BJ (cell line): ENCODE measurements at regions not wholly inside any gene's neighbourhood (a gene's known extent, or its start where the extent isn't known, plus 50 kb on each side); places are given as distances from the start of the nearest gene placed in this dataset.

Experiments used
- CTCF ChIA-PET: fragments of 350-600 bp; formaldehyde crosslinking; extraction: SDS; loops from one replicate; lab custom pipeline; 2021; ENCODE audit warnings: antibody characterized with exemption, inconsistent platforms; lab: Yijun Ruan, JAX
- POLR2A ChIA-PET: fragments of 300-600 bp; sonication (Branson Sonifier 250); formaldehyde crosslinking; extraction: SDS; loops from one replicate; lab custom pipeline; 2021; ENCODE audit warnings: antibody characterized with exemption; lab: Charles Lee
- DNase-seq: peaks from one replicate; pipeline ENCODE4 v3.0.0-alpha.2; 2011; ENCODE audit warnings: low read depth
- H3K27me3 ChIP-seq: 2 replicates; pipeline ENCODE4 v1.6.0; 2011; ENCODE audit warnings: low read length; ENCODE audit not compliant: control insufficient read depth, insufficient read depth
- H3K36me3 ChIP-seq: 2 replicates; pipeline ENCODE4 v1.5.1; 2011; ENCODE audit warnings: low read length; ENCODE audit not compliant: control insufficient read depth, insufficient read depth
- H3K4me3 ChIP-seq: 2 replicates; pipeline ENCODE4 v1.5.1; 2011; ENCODE audit warnings: low read depth, mild to moderate bottlenecking, control low read depth, low read length
- CTCF ChIP-seq: IDR thresholded peaks from 2 replicates; pipeline ENCODE4 v1.5.1; 2011; ENCODE audit warnings: low read depth, mild to moderate bottlenecking, control low read depth, inconsistent platforms, low read length, moderate library complexity; ENCODE audit not compliant: insufficient read depth

GRCh38 chr5:4405614-4406219 is 734.4 kb upstream of the ADAMTS16 start:
- POLR2A ChIA-PET, result no interaction called here
- CTCF ChIA-PET, result interaction anchor here (0.6 kb wide), 1 partner anchor 333 kb away, joined by 3 read pairs; no protein-coding TSS in a partner anchor
- TF ChIP-seq CTCF, result no peak
- DNase-seq, result no peak
- H3K27me3 ChIP-seq, result no peaks in the 10 kb centered on the region
- H3K4me3 ChIP-seq, result no peak overlapping the region
- H3K36me3 ChIP-seq, result no peaks in the 10 kb centered on the region

GRCh38 chr5:4410151-4410550 is 730.0 kb upstream of the ADAMTS16 start:
- TF ChIP-seq CTCF, result no peak
- Histone ChIP-seq H3K27me3 (no peaks in the 10 kb centered on the region), H3K4me3 (no peak overlapping the region), H3K36me3 (no peaks in the 10 kb centered on the region)
- ChIA-PET CTCF (no interaction called here), POLR2A (no interaction called here)
- no peak for DNase-seq

GRCh38 chr5:4411664-4412063 is 728.5 kb upstream of the ADAMTS16 start:
- DNase-seq, result no peak
- ChIA-PET POLR2A (no interaction called here), CTCF (no interaction called here)
- H3K27me3 ChIP-seq, result no peaks in the 10 kb centered on the region
- no peaks in the 10 kb centered on the region for H3K36me3 ChIP-seq
- H3K4me3 ChIP-seq, result no peak overlapping the region
- TF ChIP-seq CTCF, result no peak

GRCh38 chr5:4413996-4414395 is 726.1 kb upstream of the ADAMTS16 start:
- Histone ChIP-seq H3K27me3 (no peaks in the 10 kb centered on the region), H3K36me3 (no peaks in the 10 kb centered on the region), H3K4me3 (no peak overlapping the region)
- DNase-seq, result no peak
- no peak for TF ChIP-seq CTCF
- ChIA-PET POLR2A (no interaction called here), CTCF (interaction anchor here (0.6 kb wide), 1 partner anchor 39 kb away, joined by 3 read pairs; no protein-coding TSS in a partner anchor)

- Histone ChIP-seq H3K36me3 (no peaks in the 10 kb centered on the region), H3K27me3 (no peaks in the 10 kb centered on the region), H3K4me3 (no peak overlapping the region)
- POLR2A ChIA-PET, result no interaction called here
- TF ChIP-seq CTCF, result no peak
- no peak for DNase-seq
- CTCF ChIA-PET, result no interaction called here
These were observed 722.0 kb upstream of the ADAMTS16 start for GRCh38 chr5:4418084-4418483.
